HG03457 (cell line): ENCODE measurements at regions not wholly inside any gene's neighbourhood (a gene's known extent, or its start where the extent isn't known, plus 50 kb on each side); places are given as distances from the start of the nearest gene placed in this dataset.
"Not testable (repeated sequence)": the region's sequence is repeated elsewhere in the genome, so short reads cannot be mapped to it uniquely, and the experiment has no call there.

Experiments used
- ATAC-seq: cut with Tn5 transposase; IDR thresholded peaks from one replicate; pipeline ENCODE4 v1.9.1; 2021; ENCODE audit warnings: moderate number of reproducible peaks; ENCODE audit not compliant: unreplicated experiment

- no peak for ATAC-seq
Observed at GRCh38 chr4:120211408-120212015, 144.9 kb upstream of the MAD2L1 start.

GRCh38 chr4:120209706-120210105, 143.1 kb upstream of the MAD2L1 start:
- ATAC-seq: no peak

GRCh38 chr4:120207021-120207420, 140.4 kb upstream of the MAD2L1 start:
- ATAC-seq: no peak

GRCh38 chr4:120202222-120202621, 135.6 kb upstream of the MAD2L1 start:
- no peak for ATAC-seq

- ATAC-seq: not testable (repeated sequence)
Observed at GRCh38 chr4:120200573-120201110, 134.0 kb upstream of the MAD2L1 start.

- ATAC-seq: no peak
Observed at GRCh38 chr4:120198411-120198810, 131.8 kb upstream of the MAD2L1 start.

GRCh38 chr4:120177603-120178002, 111.0 kb upstream of the MAD2L1 start:
- no peak for ATAC-seq

- ATAC-seq: no peak
Observed at GRCh38 chr4:120175272-120175671, 108.6 kb upstream of the MAD2L1 start.

GRCh38 chr4:120163895-120164294, 97.2 kb upstream of the MAD2L1 start:
- ATAC-seq: no peak

- ATAC-seq: no peak
Observed at GRCh38 chr4:120158841-120159463, 92.3 kb upstream of the MAD2L1 start.

GRCh38 chr4:120158046-120158445, 91.4 kb upstream of the MAD2L1 start:
- no peak for ATAC-seq

- peak; percentile 81 for ATAC-seq
Observed at GRCh38 chr4:120156120-120156718, 89.6 kb upstream of the MAD2L1 start.

GRCh38 chr4:120155287-120155686, 88.6 kb upstream of the MAD2L1 start:
- no peak for ATAC-seq

- no peak for ATAC-seq
Observed at GRCh38 chr4:120144634-120145033, 78.0 kb upstream of the MAD2L1 start.

GRCh38 chr4:120144041-120144440, 77.4 kb upstream of the MAD2L1 start:
- ATAC-seq: no peak

- no peak for ATAC-seq
Observed at GRCh38 chr4:120139392-120139791, 72.7 kb upstream of the MAD2L1 start.

- no peak for ATAC-seq
Observed at GRCh38 chr4:120132935-120133334, 66.3 kb upstream of the MAD2L1 start.

GRCh38 chr4:120130786-120131185, 64.1 kb upstream of the MAD2L1 start:
- ATAC-seq: no peak
